ENCODE measurements at regions not wholly inside any gene's neighbourhood (a gene's known extent, or its start where the extent isn't known, plus 50 kb on each side); places are given as distances from the start of the nearest gene placed in this dataset.

- TF ChIP-seq CTCF (IDR thresholded peaks at IDR 0.05): no peak
- TF ChIP-seq POLR2A (IDR thresholded peaks at IDR 0.05): no peak
Measured at GRCh38 chr1:187715483-187715882, 886.7 kb downstream of the PLA2G4A start.

Measured in right lobe of liver (tissue), 4 donors.